ENCODE measurements at regions not wholly inside any gene's neighbourhood (a gene's known extent, or its start where the extent isn't known, plus 50 kb on each side); places are given as distances from the start of the nearest gene placed in this dataset.

GRCh38 chr5:118195211-118195610, 793.1 kb downstream of the DTWD2 start:
- TF ChIP-seq, protein P1, sequence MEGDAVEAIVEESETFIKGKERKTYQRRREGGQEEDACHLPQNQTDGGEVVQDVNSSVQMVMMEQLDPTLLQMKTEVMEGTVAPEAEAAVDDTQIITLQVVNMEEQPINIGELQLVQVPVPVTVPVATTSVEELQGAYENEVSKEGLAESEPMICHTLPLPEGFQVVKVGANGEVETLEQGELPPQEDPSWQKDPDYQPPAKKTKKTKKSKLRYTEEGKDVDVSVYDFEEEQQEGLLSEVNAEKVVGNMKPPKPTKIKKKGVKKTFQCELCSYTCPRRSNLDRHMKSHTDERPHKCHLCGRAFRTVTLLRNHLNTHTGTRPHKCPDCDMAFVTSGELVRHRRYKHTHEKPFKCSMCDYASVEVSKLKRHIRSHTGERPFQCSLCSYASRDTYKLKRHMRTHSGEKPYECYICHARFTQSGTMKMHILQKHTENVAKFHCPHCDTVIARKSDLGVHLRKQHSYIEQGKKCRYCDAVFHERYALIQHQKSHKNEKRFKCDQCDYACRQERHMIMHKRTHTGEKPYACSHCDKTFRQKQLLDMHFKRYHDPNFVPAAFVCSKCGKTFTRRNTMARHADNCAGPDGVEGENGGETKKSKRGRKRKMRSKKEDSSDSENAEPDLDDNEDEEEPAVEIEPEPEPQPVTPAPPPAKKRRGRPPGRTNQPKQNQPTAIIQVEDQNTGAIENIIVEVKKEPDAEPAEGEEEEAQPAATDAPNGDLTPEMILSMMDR (IDR thresholded peaks at IDR 0.05; ENCODE audit: low read depth, low read length), result no peak
- TF ChIP-seq EZH2phosphoT487 (IDR thresholded peaks at IDR 0.05; ENCODE audit: low read depth), result no peak

Data from OCI-LY3 (cell line).